KMS-11 (cell line): ENCODE measurements at regions not wholly inside any gene's neighbourhood (a gene's known extent, or its start where the extent isn't known, plus 50 kb on each side); places are given as distances from the start of the nearest gene placed in this dataset.
"Not testable (repeated sequence)": the region's sequence is repeated elsewhere in the genome, so short reads cannot be mapped to it uniquely, and the experiment has no call there.

Source experiments
- H2AFZ ChIP-seq: fragments of 200-600 bp; sonication (generic); 2 replicates; pipeline ENCODE4 v1.6.1; 2016; ENCODE audit warnings: antibody characterized with exemption, mixed run types, low read depth
- H3K27ac ChIP-seq: fragments of 200-600 bp; sonication (generic); 2 replicates; pipeline ENCODE4 v1.6.1; 2016; ENCODE audit warnings: mild to moderate bottlenecking, mixed run types
- H3K27me3 ChIP-seq: fragments of 200-600 bp; sonication (generic); 2 replicates; pipeline ENCODE4 v1.6.1; 2017; ENCODE audit warnings: mild to moderate bottlenecking, low read depth, mixed run types, moderate library complexity; ENCODE audit not compliant: insufficient read depth
- H3K36me3 ChIP-seq: fragments of 200-600 bp; sonication (generic); 2 replicates; pipeline ENCODE4 v1.6.1; 2017; ENCODE audit warnings: mild to moderate bottlenecking, mixed run types; ENCODE audit not compliant: insufficient read depth
- H3K4me1 ChIP-seq: fragments of 200-600 bp; sonication (generic); 2 replicates; pipeline ENCODE4 v1.6.1; 2016; ENCODE audit warnings: mild to moderate bottlenecking, low read depth, mixed run types; ENCODE audit not compliant: poor library complexity, severe bottlenecking
- H3K4me2 ChIP-seq: fragments of 200-600 bp; sonication (generic); 2 replicates; pipeline ENCODE4 v1.7.0; 2016; ENCODE audit warnings: mild to moderate bottlenecking, mixed run types
- H3K4me3 ChIP-seq: fragments of 200-600 bp; sonication (generic); IDR thresholded peaks from 2 replicates; pipeline ENCODE4 v1.6.1; 2017; ENCODE audit warnings: low read depth, low read length, mixed read lengths; ENCODE audit not compliant: insufficient read depth
- H3K79me2 ChIP-seq: fragments of 200-600 bp; sonication (generic); 2 replicates; pipeline ENCODE4 v1.6.1; 2016; ENCODE audit warnings: low read depth, mixed run types; ENCODE audit not compliant: insufficient read depth
- H3K9ac ChIP-seq: fragments of 200-600 bp; sonication (generic); 2 replicates; pipeline ENCODE4 v1.6.1; 2016; ENCODE audit warnings: mild to moderate bottlenecking, mixed run types
- H4K20me1 ChIP-seq: fragments of 200-600 bp; sonication (generic); 2 replicates; pipeline ENCODE4 v1.6.1; 2016; ENCODE audit warnings: mild to moderate bottlenecking, mixed run types; ENCODE audit not compliant: insufficient read depth

DNA sequence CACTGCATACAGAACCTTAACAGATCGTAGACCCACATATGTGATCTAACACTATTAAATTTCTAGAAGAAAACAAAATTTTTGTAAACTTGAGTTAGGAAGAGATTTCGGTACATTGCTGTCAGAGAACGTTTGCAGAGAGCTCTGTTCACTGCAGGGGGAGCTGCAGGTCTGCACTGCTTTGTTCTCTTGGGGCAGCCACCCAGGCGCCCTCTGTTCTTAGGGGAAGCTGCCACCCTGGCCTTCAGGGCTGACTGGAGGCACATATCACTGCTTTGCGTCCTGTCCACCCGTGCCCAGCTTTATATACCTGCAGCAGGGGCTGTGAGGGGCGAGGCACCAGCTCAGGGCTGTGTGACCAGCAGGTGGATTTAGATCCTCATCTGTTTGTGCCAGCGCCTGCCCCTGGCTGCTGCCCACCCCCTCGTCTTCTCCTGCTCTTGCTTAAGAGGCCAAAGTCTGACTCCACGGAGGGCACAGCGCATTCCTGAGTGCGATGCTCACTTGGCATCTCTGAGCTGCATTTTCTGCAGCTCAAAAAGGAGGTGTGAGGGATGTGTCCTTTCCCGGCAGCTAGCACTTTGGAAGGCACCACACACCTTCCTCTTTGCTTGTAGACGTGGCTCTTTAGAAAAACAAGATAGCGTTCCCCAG lies 4486.4 kb upstream of the TPTE start:
- not testable (repeated sequence) for H3K36me3 ChIP-seq, H3K4me1 ChIP-seq, H3K79me2 ChIP-seq, H3K27me3 ChIP-seq, H3K27ac ChIP-seq, H4K20me1 ChIP-seq, H3K9ac ChIP-seq, H3K4me3 ChIP-seq, H2AFZ ChIP-seq, H3K4me2 ChIP-seq

- not testable (repeated sequence) for H2AFZ ChIP-seq, H3K4me2 ChIP-seq, H3K9ac ChIP-seq, H3K27me3 ChIP-seq, H3K27ac ChIP-seq, H3K4me1 ChIP-seq, H4K20me1 ChIP-seq, H3K4me3 ChIP-seq, H3K79me2 ChIP-seq, H3K36me3 ChIP-seq
These were observed 4485.8 kb upstream of the TPTE start for GRCh38 chr21:6035474-6036155.

DNA sequence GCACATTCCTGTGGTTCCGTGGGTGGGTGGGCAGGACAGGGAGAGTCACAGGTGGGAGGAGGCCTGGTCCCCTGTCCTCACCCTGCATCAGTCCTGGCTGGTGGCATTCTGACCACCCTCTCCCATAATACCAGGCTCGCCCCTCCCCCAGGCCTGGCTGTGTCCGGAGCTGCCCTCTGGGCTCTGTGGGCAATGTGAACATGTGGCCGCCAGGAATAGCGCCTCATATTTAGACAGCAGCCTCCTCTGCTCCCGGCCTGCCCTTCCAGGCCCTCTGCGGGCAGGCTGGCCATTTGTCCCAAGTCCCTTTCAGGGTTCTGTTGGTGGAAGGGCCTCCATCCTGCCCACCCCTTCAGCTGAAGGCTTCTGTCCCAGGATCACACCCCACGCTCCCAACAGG lies 4482.2 kb upstream of the TPTE start:
- not testable (repeated sequence) for H3K9ac ChIP-seq, H3K4me1 ChIP-seq, H3K4me2 ChIP-seq, H3K27me3 ChIP-seq, H3K4me3 ChIP-seq, H3K79me2 ChIP-seq, H3K36me3 ChIP-seq, H2AFZ ChIP-seq, H3K27ac ChIP-seq, H4K20me1 ChIP-seq

DNA sequence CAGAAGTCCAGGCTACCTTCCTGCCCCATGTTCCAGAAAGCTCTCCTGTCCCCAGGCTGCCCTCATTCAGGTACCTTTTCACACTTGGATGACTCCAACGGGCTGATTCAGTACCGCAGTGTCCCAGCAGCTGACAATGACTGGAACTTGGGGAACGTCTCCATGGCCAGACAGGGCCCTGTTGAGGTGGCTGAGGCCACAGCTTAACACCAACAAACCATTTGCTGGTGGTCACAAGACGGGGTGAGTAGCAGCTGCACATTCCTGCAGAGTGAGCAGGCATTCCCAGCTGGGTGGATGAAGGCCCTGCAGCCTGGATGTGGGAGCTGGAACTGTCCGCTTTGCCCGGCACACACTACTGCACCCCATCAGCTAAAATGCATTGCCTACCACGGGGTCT lies 4481.3 kb upstream of the TPTE start:
- not testable (repeated sequence) for H3K27ac ChIP-seq, H3K9ac ChIP-seq, H4K20me1 ChIP-seq, H3K4me2 ChIP-seq, H3K27me3 ChIP-seq, H3K4me3 ChIP-seq, H2AFZ ChIP-seq, H3K36me3 ChIP-seq, H3K79me2 ChIP-seq, H3K4me1 ChIP-seq

GRCh38 chr21:6043430-6044275 lies 4477.7 kb upstream of the TPTE start:
- H3K4me3 ChIP-seq, H3K4me1 ChIP-seq, H2AFZ ChIP-seq: not testable (repeated sequence)

DNA sequence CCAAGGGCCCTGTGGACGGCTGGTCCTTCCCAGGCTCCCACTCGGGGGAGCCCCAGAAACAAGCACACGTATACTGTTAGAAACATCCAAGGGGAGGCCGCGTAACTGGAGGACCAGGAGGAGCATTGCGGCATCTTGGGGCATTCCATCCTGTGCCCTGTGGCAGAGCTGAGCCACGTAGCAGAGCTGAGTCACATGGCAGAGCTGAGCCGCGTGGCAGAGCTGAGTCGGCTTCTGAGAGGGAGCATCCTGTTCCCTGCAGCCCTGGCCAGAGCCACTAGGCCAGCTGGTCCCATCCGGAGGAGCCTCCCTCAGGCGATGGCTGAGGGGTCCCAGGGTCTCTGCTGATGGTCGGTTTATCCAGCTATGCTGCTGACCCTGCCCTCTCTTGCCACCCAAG lies 4476.7 kb upstream of the TPTE start:
- H3K36me3 ChIP-seq, H3K4me3 ChIP-seq, H3K9ac ChIP-seq, H3K4me2 ChIP-seq, H3K27ac ChIP-seq, H4K20me1 ChIP-seq, H2AFZ ChIP-seq, H3K79me2 ChIP-seq, H3K27me3 ChIP-seq, H3K4me1 ChIP-seq: not testable (repeated sequence)

More at GRCh38 chr21:6043430-6044275, 4477.7 kb upstream of the TPTE start:
- H3K27me3 ChIP-seq, H3K9ac ChIP-seq, H3K36me3 ChIP-seq, H3K27ac ChIP-seq, H3K79me2 ChIP-seq, H3K4me2 ChIP-seq, H4K20me1 ChIP-seq: not testable (repeated sequence)

GRCh38 chr21:6049930-6050329 lies 4471.5 kb upstream of the TPTE start:
- H3K9ac ChIP-seq, H3K27me3 ChIP-seq, H3K36me3 ChIP-seq, H3K4me3 ChIP-seq, H3K27ac ChIP-seq, H4K20me1 ChIP-seq, H3K4me2 ChIP-seq, H3K4me1 ChIP-seq, H2AFZ ChIP-seq, H3K79me2 ChIP-seq: not testable (repeated sequence)

- H3K4me1 ChIP-seq, H3K27me3 ChIP-seq, H3K4me3 ChIP-seq, H3K27ac ChIP-seq, H3K4me2 ChIP-seq, H3K36me3 ChIP-seq, H3K79me2 ChIP-seq, H4K20me1 ChIP-seq, H2AFZ ChIP-seq, H3K9ac ChIP-seq: not testable (repeated sequence)
These were observed 4469.3 kb upstream of the TPTE start for GRCh38 chr21:6052109-6052508.

DNA sequence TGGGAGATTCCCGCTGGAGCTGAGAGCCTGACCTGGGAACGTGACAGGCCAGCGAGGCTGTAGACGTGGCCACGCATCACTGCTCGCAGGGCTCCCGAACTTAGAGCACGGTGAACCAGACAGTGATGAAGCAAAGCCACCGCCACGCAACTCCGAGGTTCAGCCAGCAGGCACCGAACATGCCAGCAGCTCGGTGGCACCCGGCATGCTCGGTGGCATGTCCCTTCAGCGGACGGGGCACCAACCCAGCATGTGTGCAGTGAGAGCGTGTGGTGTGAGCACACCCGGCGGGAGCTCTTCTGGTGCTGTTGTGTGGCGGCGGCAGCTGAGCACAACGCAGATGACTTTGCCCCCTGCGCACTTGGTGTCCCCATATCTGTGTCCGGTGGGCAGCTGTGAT lies 4468.2 kb upstream of the TPTE start:
- not testable (repeated sequence) for H3K27me3 ChIP-seq, H3K9ac ChIP-seq, H4K20me1 ChIP-seq, H2AFZ ChIP-seq, H3K4me3 ChIP-seq, H3K4me1 ChIP-seq, H3K27ac ChIP-seq, H3K36me3 ChIP-seq, H3K4me2 ChIP-seq, H3K79me2 ChIP-seq

- H4K20me1 ChIP-seq, H3K4me3 ChIP-seq, H2AFZ ChIP-seq, H3K36me3 ChIP-seq, H3K4me1 ChIP-seq, H3K9ac ChIP-seq, H3K4me2 ChIP-seq, H3K27me3 ChIP-seq, H3K79me2 ChIP-seq, H3K27ac ChIP-seq: not testable (repeated sequence)
These were observed 4462.4 kb upstream of the TPTE start for GRCh38 chr21:6058997-6059396.
